Posterior vena cava (tissue), 2 donors: ENCODE measurements at regions not wholly inside any gene's neighbourhood (a gene's known extent, or its start where the extent isn't known, plus 50 kb on each side); places are given as distances from the start of the nearest gene placed in this dataset.
"Not testable (repeated sequence)": the region's sequence is repeated elsewhere in the genome, so short reads cannot be mapped to it uniquely, and the experiment has no call there.

ENCODE experiments used
- DNase-seq: peaks from one replicate; pipeline ENCODE4 v3.0.0-alpha.2; 2020; ENCODE audit warnings: low spot score
- intact Hi-C, 2 donors: fragments of 100-400 bp; cut with DNase I; formaldehyde crosslinking; loops; one replicate each; pipeline versions ENCODE4 v1.14.1 to v1.14.2; 2022 to 2023
- donor health status: DM: yes; HTN: yes; CAD: no.
- donor health status: DM: yes; HTN: yes; CAD: no.

- intact Hi-C loops = no loop called here
Measured at GRCh38 chr16:64669573-64669972, 452.3 kb downstream of the CDH11 start.

GRCh38 chr16:64667334-64667877 lies 454.5 kb downstream of the CDH11 start:
- intact Hi-C loops = no loop called here
- DNase-seq = no peak

More at GRCh38 chr16:64669573-64669972, 452.3 kb downstream of the CDH11 start:
- no peak for DNase-seq

GRCh38 chr16:64662312-64662711 lies 459.6 kb downstream of the CDH11 start:
- intact Hi-C loops, DNase-seq: not testable (repeated sequence)

GRCh38 chr16:64659866-64660265 lies 462.0 kb downstream of the CDH11 start:
- intact Hi-C loops = no loop called here
- DNase-seq = no peak

GRCh38 chr16:64657316-64658011 lies 464.4 kb downstream of the CDH11 start:
- intact Hi-C loops = no loop called here
- DNase-seq = no peak

GRCh38 chr16:64656471-64656870 lies 465.4 kb downstream of the CDH11 start:
- no peak for DNase-seq
- intact Hi-C loops = no loop called here

- intact Hi-C loops = no loop called here
- no peak for DNase-seq
Measured at GRCh38 chr16:64654178-64654577, 467.7 kb downstream of the CDH11 start.

- no peak for DNase-seq
- intact Hi-C loops = no loop called here
Measured at GRCh38 chr16:64648282-64648681, 473.6 kb downstream of the CDH11 start.

- intact Hi-C loops = no loop called here
- DNase-seq = no peak
Measured at GRCh38 chr16:64641343-64641742, 480.5 kb downstream of the CDH11 start.

- intact Hi-C loops = no loop called here
Measured at GRCh38 chr16:64638766-64639165, 483.1 kb downstream of the CDH11 start.

GRCh38 chr16:64629622-64630021 lies 492.2 kb downstream of the CDH11 start:
- intact Hi-C loops = no loop called here

More at GRCh38 chr16:64638766-64639165, 483.1 kb downstream of the CDH11 start:
- no peak for DNase-seq

GRCh38 chr16:64627781-64628180 lies 494.1 kb downstream of the CDH11 start:
- intact Hi-C loops = no loop called here
- DNase-seq = no peak

More at GRCh38 chr16:64629622-64630021, 492.2 kb downstream of the CDH11 start:
- no peak for DNase-seq

GRCh38 chr16:64627288-64627687 lies 494.6 kb downstream of the CDH11 start:
- intact Hi-C loops = no loop called here

GRCh38 chr16:64626776-64627175 lies 495.1 kb downstream of the CDH11 start:
- no peak for DNase-seq
- intact Hi-C loops = no loop called here

More at GRCh38 chr16:64627288-64627687, 494.6 kb downstream of the CDH11 start:
- DNase-seq = no peak

GRCh38 chr16:64621616-64622015 lies 500.2 kb downstream of the CDH11 start:
- intact Hi-C loops = no loop called here
- no peak for DNase-seq

- DNase-seq = no peak
- intact Hi-C loops = no loop called here
Measured at GRCh38 chr16:64617836-64618476, 503.9 kb downstream of the CDH11 start.

GRCh38 chr16:64615630-64616280 lies 506.1 kb downstream of the CDH11 start:
- intact Hi-C loops = no loop called here
- no peak for DNase-seq

- intact Hi-C loops = no loop called here
- no peak for DNase-seq
Measured at GRCh38 chr16:64596196-64596595, 525.7 kb downstream of the CDH11 start.

- intact Hi-C loops = loop anchor here in 1 of 2 donors (5.0 kb wide), 1 partner anchor 1397 kb away; no protein-coding TSS in a partner anchor
- DNase-seq = no peak
Measured at GRCh38 chr16:64590513-64590912, 531.4 kb downstream of the CDH11 start.

- no peak for DNase-seq
Measured at GRCh38 chr16:64589836-64590235, 532.0 kb downstream of the CDH11 start.

More at GRCh38 chr16:64589836-64590235, 532.0 kb downstream of the CDH11 start:
- intact Hi-C loops = loop anchor here in 1 of 2 donors (5.0 kb wide), 1 partner anchor 1397 kb away; no protein-coding TSS in a partner anchor
